Calu3 (cell line): ENCODE measurements at regions not wholly inside any gene's neighbourhood (a gene's known extent, or its start where the extent isn't known, plus 50 kb on each side); places are given as distances from the start of the nearest gene placed in this dataset.

Experiments
- BruUV-seq: library from RNA; stranded (reverse); fragments of 400-500 nt; replicated peaks from 2 replicates; lab custom pipeline; 2021; lab: Mats Ljungman, UMichigan
- CTCF ChIA-PET: fragments of 300-600 bp; sonication (Branson Sonifier 250); formaldehyde crosslinking; loops from one replicate; lab custom pipeline; 2022; ENCODE audit warnings: antibody characterized with exemption; lab: Charles Lee
- DNase-seq: peaks from one replicate; pipeline ENCODE4 v3.0.0; 2022
- H3K27ac Mint-ChIP-seq: one replicate; pipeline ENCODE4 v1.8.0; 2022; ENCODE audit warnings: mixed read lengths; ENCODE audit not compliant: unreplicated experiment
- H3K27me3 Mint-ChIP-seq: one replicate; pipeline ENCODE4 v1.8.0; 2022; ENCODE audit warnings: mixed read lengths; ENCODE audit not compliant: unreplicated experiment
- H3K36me3 Mint-ChIP-seq: one replicate; pipeline ENCODE4 v1.8.0; 2022; ENCODE audit warnings: mild to moderate bottlenecking, moderate library complexity, mixed read lengths; ENCODE audit not compliant: insufficient read depth, unreplicated experiment
- H3K4me1 Mint-ChIP-seq: one replicate; pipeline ENCODE4 v1.8.0; 2022; ENCODE audit warnings: mild to moderate bottlenecking, low read depth, mixed read lengths; ENCODE audit not compliant: unreplicated experiment
- H3K4me3 Mint-ChIP-seq: one replicate; pipeline ENCODE4 v1.8.0; 2022; ENCODE audit warnings: mild to moderate bottlenecking, low read depth, moderate library complexity, mixed read lengths; ENCODE audit not compliant: unreplicated experiment
- H3K9me3 Mint-ChIP-seq: one replicate; pipeline ENCODE4 v1.8.0; 2022; ENCODE audit warnings: low read depth, mixed read lengths; ENCODE audit not compliant: unreplicated experiment
- intact Hi-C: fragments of 100-400 bp; cut with micrococcal nuclease; formaldehyde crosslinking; loops from one replicate; pipeline ENCODE4 v1.10.0; 2022; ENCODE audit not compliant: unreplicated experiment
- TF ChIP-seq, protein P1 (sequence below): fragments of 200-600 bp; IDR thresholded peaks from one replicate; pipeline ENCODE4 v1.8.0; 2022; ENCODE audit warnings: antibody characterized with exemption; ENCODE audit not compliant: unreplicated experiment

DNA sequence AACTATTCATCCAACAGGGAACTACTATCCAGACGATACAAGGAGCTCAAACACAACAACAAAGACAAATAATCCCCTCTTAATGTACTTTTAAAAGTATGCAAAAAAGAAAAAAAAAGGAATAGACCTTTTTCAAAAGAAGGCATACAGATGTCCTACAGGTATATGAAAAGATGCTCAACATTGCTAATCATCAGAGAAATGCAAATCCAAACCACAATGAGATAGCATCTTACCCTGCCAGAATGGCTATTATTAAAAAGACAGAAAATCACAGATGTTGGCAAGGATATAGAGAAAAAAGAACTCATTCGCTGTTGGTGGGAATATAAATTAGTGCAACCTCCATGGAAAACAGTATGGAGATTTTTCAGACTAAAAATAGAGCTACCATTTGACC is 67.1 kb upstream of the ENPP6 start:
- Mint-ChIP-seq H3K4me3 (no peak overlapping the region), H3K27me3 (no peaks in the 10 kb centered on the region), H3K27ac (no peak overlapping the region), H3K9me3 (no peaks in the 10 kb centered on the region), H3K36me3 (peaks cover 11% of the 10 kb centered on the region), H3K4me1 (peaks cover 22% of the 10 kb centered on the region)
- no TSS peak for BruUV-seq
- CTCF ChIA-PET: interaction anchor here (0.7 kb wide), 1 partner anchor 9 kb away, joined by 3 read pairs; no protein-coding TSS in a partner anchor
- no peak for DNase-seq
- intact Hi-C loops: no loop called here
- TF ChIP-seq, protein P1, sequence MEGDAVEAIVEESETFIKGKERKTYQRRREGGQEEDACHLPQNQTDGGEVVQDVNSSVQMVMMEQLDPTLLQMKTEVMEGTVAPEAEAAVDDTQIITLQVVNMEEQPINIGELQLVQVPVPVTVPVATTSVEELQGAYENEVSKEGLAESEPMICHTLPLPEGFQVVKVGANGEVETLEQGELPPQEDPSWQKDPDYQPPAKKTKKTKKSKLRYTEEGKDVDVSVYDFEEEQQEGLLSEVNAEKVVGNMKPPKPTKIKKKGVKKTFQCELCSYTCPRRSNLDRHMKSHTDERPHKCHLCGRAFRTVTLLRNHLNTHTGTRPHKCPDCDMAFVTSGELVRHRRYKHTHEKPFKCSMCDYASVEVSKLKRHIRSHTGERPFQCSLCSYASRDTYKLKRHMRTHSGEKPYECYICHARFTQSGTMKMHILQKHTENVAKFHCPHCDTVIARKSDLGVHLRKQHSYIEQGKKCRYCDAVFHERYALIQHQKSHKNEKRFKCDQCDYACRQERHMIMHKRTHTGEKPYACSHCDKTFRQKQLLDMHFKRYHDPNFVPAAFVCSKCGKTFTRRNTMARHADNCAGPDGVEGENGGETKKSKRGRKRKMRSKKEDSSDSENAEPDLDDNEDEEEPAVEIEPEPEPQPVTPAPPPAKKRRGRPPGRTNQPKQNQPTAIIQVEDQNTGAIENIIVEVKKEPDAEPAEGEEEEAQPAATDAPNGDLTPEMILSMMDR: no peak

DNA sequence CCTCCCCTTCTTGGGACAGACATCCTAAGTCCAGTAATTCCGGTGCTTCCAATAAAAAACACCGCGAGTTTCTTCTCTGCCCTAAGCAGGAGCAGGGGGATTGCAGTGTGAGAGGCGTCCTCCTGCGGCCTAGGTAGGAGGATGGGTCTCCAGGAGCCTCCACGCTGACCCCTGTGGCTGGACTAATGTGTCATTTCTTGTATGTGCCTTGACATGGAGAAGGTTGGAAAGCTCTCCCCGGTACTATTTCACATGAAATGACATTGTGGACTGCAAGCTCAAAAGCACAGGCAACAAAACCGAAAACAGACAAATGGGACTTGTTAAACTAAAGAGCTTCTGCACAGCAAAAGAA is 66.6 kb upstream of the ENPP6 start:
- Mint-ChIP-seq H3K27ac (no peak overlapping the region), H3K27me3 (no peaks in the 10 kb centered on the region), H3K9me3 (no peaks in the 10 kb centered on the region), H3K4me3 (no peak overlapping the region), H3K36me3 (peaks cover 11% of the 10 kb centered on the region), H3K4me1 (peaks cover 19% of the 10 kb centered on the region)
- TF ChIP-seq, protein P1: no peak
- BruUV-seq: no TSS peak
- CTCF ChIA-PET: interaction anchor here (0.7 kb wide), 1 partner anchor 9 kb away, joined by 3 read pairs; no protein-coding TSS in a partner anchor
- intact Hi-C loops: no loop called here
- no peak for DNase-seq

DNA sequence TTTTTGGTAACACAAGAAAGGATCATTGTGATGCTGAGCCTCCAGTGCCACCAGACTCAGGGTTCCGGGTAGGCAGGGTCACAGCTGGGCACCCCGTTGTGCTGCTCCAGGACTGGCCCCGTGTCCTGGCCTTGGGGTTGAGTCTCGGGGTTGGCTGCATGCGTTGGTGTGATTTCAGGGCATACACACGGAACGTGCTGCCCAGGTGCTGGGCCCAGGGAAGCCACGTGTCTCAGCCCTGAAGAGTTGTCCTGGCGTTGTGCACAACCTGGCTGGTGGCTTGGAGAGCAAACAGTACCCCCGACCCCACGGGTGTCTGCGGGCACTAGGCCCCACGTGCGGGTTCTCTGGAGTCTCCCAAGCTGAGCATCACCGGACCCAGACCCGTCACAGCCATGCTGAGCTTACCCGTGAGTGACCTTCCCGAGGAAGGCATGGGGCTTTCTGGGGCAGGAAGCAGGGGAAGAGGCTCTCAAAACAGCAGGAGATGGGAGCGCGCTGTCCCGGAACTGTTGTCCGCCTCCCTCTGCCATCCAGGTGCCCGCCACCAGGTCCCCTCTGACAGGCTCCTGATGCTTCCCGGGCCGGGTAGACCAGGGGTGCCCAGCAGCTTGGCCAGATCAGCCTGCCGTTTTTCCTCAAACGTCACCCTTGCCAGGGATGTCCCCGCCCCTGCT is 66.1 kb upstream of the ENPP6 start:
- BruUV-seq: no TSS peak
- H3K4me1 Mint-ChIP-seq: peaks cover 14% of the 10 kb centered on the region
- no peak overlapping the region for H3K4me3 Mint-ChIP-seq
- H3K27me3 Mint-ChIP-seq: no peaks in the 10 kb centered on the region
- H3K9me3 Mint-ChIP-seq: no peaks in the 10 kb centered on the region
- TF ChIP-seq, protein P1: no peak
- no peak for DNase-seq
- intact Hi-C loops: no loop called here
- H3K36me3 Mint-ChIP-seq: peaks cover 11% of the 10 kb centered on the region
- no peak overlapping the region for H3K27ac Mint-ChIP-seq
- CTCF ChIA-PET: no interaction called here

DNA sequence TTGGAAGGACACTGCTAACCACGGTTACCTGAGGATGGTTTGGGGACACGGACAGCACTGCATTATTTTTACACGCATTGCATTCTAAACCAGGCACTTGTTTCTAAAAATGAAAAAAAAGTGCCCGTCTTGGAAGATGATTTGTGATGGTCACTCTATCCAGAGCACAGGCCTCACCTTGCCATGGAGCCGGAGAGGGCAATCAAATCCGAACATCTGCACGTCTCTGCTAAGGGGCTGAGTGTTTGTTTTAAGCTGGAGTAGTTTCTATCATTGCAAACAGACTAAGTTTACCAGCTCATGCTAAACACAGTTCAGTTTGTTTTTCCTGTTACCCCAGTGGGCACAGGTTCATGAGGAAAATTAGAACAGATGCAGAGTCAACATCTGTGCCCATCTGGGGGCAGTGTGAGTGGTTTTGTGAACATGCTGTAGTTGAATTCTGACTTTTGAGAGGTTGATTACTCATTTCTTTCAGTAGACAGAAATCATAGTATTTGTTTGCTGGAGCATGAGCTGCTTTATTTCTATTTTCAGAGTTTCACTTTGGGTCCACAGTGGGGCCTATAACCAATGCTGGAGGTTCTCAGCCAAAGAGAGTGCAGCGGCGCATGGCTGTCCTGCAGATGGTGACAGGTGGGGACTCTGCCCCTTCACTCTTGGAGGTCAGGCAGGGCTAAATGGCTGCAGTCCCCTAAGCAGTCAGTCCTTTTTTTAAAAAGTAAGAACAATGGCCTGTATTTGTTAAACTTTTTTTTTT is 65.4 kb upstream of the ENPP6 start:
- Mint-ChIP-seq H3K36me3 (peaks cover 5% of the 10 kb centered on the region), H3K9me3 (no peaks in the 10 kb centered on the region), H3K4me1 (peaks cover 7% of the 10 kb centered on the region), H3K27me3 (no peaks in the 10 kb centered on the region), H3K27ac (no peak overlapping the region), H3K4me3 (no peak overlapping the region)
- no peak for DNase-seq
- TF ChIP-seq, protein P1: no peak
- CTCF ChIA-PET: no interaction called here
- intact Hi-C loops: no loop called here
- no TSS peak for BruUV-seq
